HUDEP-2 (cell line): ENCODE measurements at regions not wholly inside any gene's neighbourhood (a gene's known extent, or its start where the extent isn't known, plus 50 kb on each side); places are given as distances from the start of the nearest gene placed in this dataset.

ENCODE experiments used
- DNase-seq, 76 experiments: peaks; one replicate each; lab custom pipeline; 2025; ENCODE audit not compliant: unreplicated experiment in 76 of 76; lab: John Stamatoyannopoulos, UW

DNA sequence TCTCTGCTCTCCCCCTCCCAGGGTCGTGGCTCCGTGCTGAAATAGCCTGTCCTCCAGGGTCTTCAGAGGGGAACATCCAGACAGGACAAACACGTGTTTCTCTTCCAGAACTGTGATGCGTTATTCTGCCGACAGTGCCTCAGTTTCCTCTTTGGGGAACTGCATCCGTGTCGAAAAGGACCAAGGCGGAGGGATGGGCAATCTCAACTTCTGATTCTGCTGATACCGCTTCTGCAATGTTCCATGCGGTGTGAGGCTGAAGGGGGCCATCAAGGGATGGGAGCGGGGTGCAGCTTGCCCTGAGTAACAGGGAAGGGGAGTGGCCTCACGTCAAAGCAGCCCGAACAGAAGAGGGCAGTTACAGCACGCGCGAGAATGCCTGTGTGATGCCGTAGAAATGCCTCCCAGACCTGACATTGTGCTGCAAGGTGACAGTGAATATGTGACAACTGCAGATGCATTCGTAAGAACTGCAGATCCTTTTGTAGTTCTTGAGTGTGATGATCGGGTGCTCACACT is 275.7 kb downstream of the SHQ1 start:
- no peak for DNase-seq

GRCh38 chr3:72571638-72572114 is 276.6 kb downstream of the SHQ1 start:
- no peak for DNase-seq

GRCh38 chr3:72571052-72571451 is 277.2 kb downstream of the SHQ1 start:
- DNase-seq: no peak

GRCh38 chr3:72569754-72570440 is 278.3 kb downstream of the SHQ1 start:
- no peak for DNase-seq

DNA sequence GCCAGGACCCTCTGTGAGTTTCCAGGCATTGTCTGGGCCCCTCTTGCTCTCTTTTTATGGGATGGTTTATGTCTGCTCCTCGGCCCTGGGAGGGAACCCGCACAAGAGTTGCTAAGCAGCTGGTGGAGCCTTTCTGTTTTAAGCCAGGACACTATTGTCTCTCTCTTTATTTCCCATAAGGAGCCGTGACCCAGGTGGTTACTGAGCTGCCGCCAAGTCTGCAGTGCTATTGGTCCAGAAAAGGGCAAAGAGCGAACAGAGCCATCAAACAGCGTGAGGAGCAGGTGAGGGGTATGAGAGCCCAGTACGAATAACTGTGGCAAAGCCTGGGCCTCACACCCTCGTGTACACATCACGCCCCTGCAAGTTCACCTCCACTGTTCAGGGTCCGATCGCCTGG is 280.2 kb downstream of the SHQ1 start:
- no peak for DNase-seq

GRCh38 chr3:72567474-72567873 is 280.8 kb downstream of the SHQ1 start:
- DNase-seq: no peak

DNA sequence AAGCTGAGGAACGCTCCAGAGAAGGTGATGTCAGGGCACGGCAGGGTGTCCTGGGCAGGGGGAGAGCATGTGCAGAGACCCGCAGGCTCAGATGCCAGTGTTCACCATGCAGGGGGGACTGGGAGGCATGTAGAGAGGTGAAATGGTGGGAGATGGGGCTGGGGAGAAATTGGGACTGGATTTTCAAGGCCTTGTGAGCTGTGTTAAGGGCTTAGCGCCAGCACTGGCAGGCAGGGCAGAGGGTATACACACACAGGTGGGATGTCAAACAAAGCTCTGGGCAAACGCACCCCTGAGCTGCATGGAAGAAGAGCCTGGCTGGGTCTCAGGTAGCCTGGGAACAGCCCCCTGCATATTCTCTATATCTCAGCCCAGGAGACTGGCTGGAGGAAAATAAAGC is 282.7 kb downstream of the SHQ1 start:
- DNase-seq: no peak

- no peak for DNase-seq
These were observed 284.4 kb downstream of the SHQ1 start for GRCh38 chr3:72563690-72564370.

GRCh38 chr3:72560846-72561675 is 287.2 kb downstream of the SHQ1 start:
- no peak for DNase-seq

DNA sequence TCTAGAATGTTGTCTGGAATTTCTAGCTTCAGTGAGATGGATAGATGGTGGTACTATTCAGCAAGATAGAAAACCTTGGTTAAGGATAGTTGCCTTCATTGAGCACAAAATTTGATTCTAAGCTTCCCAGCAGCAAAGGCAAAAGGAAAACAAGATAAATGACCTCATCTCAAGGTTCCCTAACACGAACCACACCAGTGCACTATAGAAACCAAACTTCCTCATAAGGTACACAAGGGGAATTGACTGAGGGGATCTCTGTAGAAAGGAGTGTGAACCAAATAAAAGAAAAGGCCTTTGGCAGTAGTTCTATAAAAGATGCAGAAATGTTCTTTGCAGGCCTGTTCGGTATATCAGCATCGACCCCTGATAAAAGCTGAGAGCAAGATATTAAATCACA is 288.9 kb downstream of the SHQ1 start:
- no peak for DNase-seq

- no peak for DNase-seq
These were observed 290.2 kb downstream of the SHQ1 start for GRCh38 chr3:72558001-72558400.

DNA sequence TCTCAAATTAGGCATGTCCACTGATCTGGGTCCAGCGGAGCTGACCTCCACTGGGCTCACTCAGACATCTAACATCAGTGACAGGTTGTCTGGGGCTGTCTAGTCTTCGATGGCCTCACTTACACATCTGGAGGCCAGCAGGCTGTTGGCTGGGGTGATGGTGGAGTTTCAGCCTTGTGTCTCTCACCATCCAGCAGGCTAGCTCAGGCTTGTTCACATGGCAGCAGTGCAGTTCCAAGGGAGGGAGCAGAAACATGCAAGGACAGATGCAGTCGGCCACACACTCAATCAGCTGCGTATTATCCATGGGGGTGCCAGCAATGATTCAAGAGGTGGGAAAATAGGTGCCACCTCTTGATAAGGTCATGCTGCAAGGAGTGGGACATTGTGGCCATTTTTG is 292.5 kb downstream of the SHQ1 start:
- no peak for DNase-seq

DNA sequence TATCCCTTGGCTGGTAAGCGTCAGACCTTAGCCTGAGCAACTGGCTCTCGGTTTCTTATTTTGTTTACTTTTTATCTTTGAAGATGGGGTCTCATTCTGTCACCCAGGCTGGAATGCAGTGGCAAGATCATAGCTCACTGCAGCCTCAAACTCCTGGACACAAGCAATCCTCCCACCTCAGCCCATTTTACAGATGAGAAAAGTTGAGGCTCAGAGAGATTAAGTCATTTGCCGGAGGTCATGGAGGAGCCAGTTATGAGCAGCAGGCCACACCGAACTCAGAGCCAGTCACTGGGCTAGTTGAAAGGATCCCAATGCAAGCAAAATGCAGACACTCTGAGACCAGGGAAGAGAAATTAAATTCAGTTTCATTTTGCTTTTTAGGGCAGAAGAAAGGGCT is 293.6 kb downstream of the SHQ1 start:
- no peak for DNase-seq

GRCh38 chr3:72553298-72553697 is 294.9 kb downstream of the SHQ1 start:
- no peak for DNase-seq

GRCh38 chr3:72550582-72551262 is 297.5 kb downstream of the SHQ1 start:
- no peak for DNase-seq

- DNase-seq: no peak
These were observed 298.3 kb downstream of the SHQ1 start for GRCh38 chr3:72549761-72550581.

- DNase-seq: no peak
These were observed 299.3 kb downstream of the SHQ1 start for GRCh38 chr3:72548981-72549380.

DNA sequence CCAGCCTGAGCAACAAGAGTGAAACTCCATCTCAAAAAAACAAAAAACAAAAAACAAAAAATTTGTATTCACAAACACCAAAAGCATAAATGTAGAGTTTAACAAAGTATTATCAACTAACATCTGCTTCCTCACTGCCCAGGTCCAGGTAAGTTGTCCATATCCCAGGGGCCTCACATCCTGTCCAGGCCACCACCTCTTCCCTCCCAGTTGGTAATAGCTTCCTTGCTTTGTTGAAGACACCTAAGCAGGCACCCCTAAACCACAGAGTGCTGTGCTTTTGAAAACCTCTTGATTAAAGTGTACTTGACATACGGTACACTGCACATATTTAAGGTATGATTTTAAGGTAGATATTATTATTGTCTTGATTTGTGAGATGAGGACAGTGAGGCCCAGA is 299.8 kb downstream of the SHQ1 start:
- no peak for DNase-seq

DNA sequence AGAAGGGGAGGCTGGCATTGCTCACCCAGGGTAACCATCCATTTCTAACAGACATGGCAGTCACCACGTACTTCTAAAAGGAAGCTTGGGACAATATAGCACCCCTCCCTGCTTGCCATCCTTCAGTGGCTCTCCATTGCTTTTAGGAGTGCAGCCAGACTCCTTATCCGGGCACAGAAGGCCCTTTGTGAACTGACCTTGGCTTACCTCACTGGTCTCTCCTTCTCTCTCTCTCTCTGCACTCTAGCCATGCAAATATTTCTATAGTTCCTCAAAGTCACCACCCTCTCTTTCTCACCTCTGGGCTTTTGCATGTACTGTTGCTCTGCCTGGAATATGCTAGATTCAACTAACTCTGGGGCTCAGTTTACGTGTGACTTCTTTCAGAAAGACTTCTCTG is 301.1 kb downstream of the SHQ1 start:
- DNase-seq: no peak

- DNase-seq: peak in 41 of 76 experiments; percentile 3 to 67 (median 25)
These were observed 304.0 kb downstream of the SHQ1 start for GRCh38 chr3:72544239-72544638.
